CD8-positive, alpha-beta memory T cell (primary cell): ENCODE measurements at regions not wholly inside any gene's neighbourhood (a gene's known extent, or its start where the extent isn't known, plus 50 kb on each side); places are given as distances from the start of the nearest gene placed in this dataset.

ENCODE experiments used
- CTCF ChIA-PET: fragments of 350-600 bp; sonication (Branson Sonifier 250); formaldehyde crosslinking; loops from one replicate; lab custom pipeline; 2021; ENCODE audit warnings: antibody characterized with exemption; lab: Charles Lee
- POLR2A ChIA-PET: fragments of 350-600 bp; sonication (Branson Sonifier 250); formaldehyde crosslinking; loops from one replicate; lab custom pipeline; 2021; ENCODE audit warnings: antibody characterized with exemption; lab: Charles Lee
- DNase-seq, 5 donors: peaks; one replicate each; pipeline versions ENCODE4 v3.0.0 to v3.0.0-alpha.2; 2020 to 2022; ENCODE audit warnings: mixed read lengths in 1 of 5
- H3K27ac ChIP-seq: one replicate; pipeline ENCODE4 v1.7.0; 2013; ENCODE audit warnings: low read depth, mild to moderate bottlenecking, low read length, moderate library complexity
- H3K27me3 ChIP-seq: 2 replicates; pipeline ENCODE4 v1.7.0; 2013; ENCODE audit warnings: low read length, mild to moderate bottlenecking; ENCODE audit not compliant: insufficient read depth, poor library complexity, severe bottlenecking
- H3K36me3 ChIP-seq: 2 replicates; pipeline ENCODE4 v1.7.0; 2013; ENCODE audit warnings: mild to moderate bottlenecking, low read length, moderate library complexity; ENCODE audit not compliant: insufficient read depth
- H3K4me1 ChIP-seq: 2 replicates; pipeline ENCODE4 v1.7.0; 2013; ENCODE audit warnings: mild to moderate bottlenecking, low read length, moderate library complexity; ENCODE audit not compliant: insufficient read depth
- H3K4me3 ChIP-seq: 2 replicates; pipeline ENCODE4 v1.7.0; 2013; ENCODE audit warnings: mild to moderate bottlenecking, low read length
- H3K9me3 ChIP-seq: 2 replicates; pipeline ENCODE4 v1.7.0; 2013; ENCODE audit warnings: mild to moderate bottlenecking, low read length
- H3K27ac Mint-ChIP-seq, 8 donors: one replicate each; pipeline ENCODE4 v1.8.0; 2020 to 2021; ENCODE audit warnings: mixed read lengths in 8 of 8, mild to moderate bottlenecking in 6 of 8, inconsistent platforms in 3 of 8, moderate library complexity in 3 of 8
- H3K27me3 Mint-ChIP-seq, 2 donors: one replicate each; pipeline ENCODE4 v1.8.0; 2020 to 2021; ENCODE audit warnings: mixed read lengths in 2 of 2, mild to moderate bottlenecking in 1 of 2, moderate library complexity in 1 of 2
- H3K36me3 Mint-ChIP-seq, 3 donors: one replicate each; pipeline ENCODE4 v1.8.0; 2020 to 2021; ENCODE audit warnings: mixed read lengths in 3 of 3, inconsistent platforms in 1 of 3, mild to moderate bottlenecking in 1 of 3
- H3K4me1 Mint-ChIP-seq, 3 donors: one replicate each; pipeline ENCODE4 v1.8.0; 2020 to 2021; ENCODE audit warnings: mixed read lengths in 3 of 3, inconsistent platforms in 1 of 3, mild to moderate bottlenecking in 1 of 3
- H3K4me3 Mint-ChIP-seq, 7 donors: one replicate each; pipeline ENCODE4 v1.8.0; 2020 to 2021; ENCODE audit warnings: mixed read lengths in 7 of 7, mild to moderate bottlenecking in 6 of 7, moderate library complexity in 4 of 7, inconsistent platforms in 2 of 7
- H3K9me3 Mint-ChIP-seq, 5 donors: one replicate each; pipeline ENCODE4 v1.8.0; 2020 to 2022; ENCODE audit warnings: mixed read lengths in 5 of 5, mild to moderate bottlenecking in 3 of 5, moderate library complexity in 2 of 5, inconsistent platforms in 1 of 5

GRCh38 chr5:163968651-163969050, 463.2 kb downstream of the MAT2B start:
- Mint-ChIP-seq H3K4me1 (no peaks in the 10 kb centered on the region), H3K27me3 (no peaks in the 10 kb centered on the region), H3K9me3 (peaks cover 0 to 15% (median 4%) of the 10 kb centered on the region in 5 donors), H3K4me3 (no peak overlapping the region), H3K36me3 (no peaks in the 10 kb centered on the region), H3K27ac (no peak overlapping the region)
- Histone ChIP-seq H3K4me1 (no peaks in the 10 kb centered on the region), H3K9me3 (no peaks in the 10 kb centered on the region), H3K4me3 (no peak overlapping the region), H3K27me3 (no peaks in the 10 kb centered on the region), H3K27ac (no peak overlapping the region), H3K36me3 (no peaks in the 10 kb centered on the region)
- DNase-seq, result no peak
- ChIA-PET POLR2A (no interaction called here), CTCF (no interaction called here)

- Histone ChIP-seq H3K4me3 (no peak overlapping the region), H3K9me3 (no peaks in the 10 kb centered on the region), H3K4me1 (no peaks in the 10 kb centered on the region), H3K36me3 (no peaks in the 10 kb centered on the region), H3K27ac (no peak overlapping the region), H3K27me3 (no peaks in the 10 kb centered on the region)
- ChIA-PET CTCF (no interaction called here), POLR2A (no interaction called here)
- Mint-ChIP-seq H3K36me3 (peaks cover 0 to 2% (median 0%) of the 10 kb centered on the region in 3 donors), H3K27me3 (no peaks in the 10 kb centered on the region), H3K4me3 (no peak overlapping the region), H3K4me1 (no peaks in the 10 kb centered on the region), H3K9me3 (peaks cover 2 to 34% (median 6%) of the 10 kb centered on the region in 5 donors), H3K27ac (no peak overlapping the region)
- DNase-seq, result no peak
Measured at GRCh38 chr5:163976696-163977095, 471.3 kb downstream of the MAT2B start.

GRCh38 chr5:163978897-163979296, 473.5 kb downstream of the MAT2B start:
- no peak overlapping the region for H3K27ac ChIP-seq
- no peaks in the 10 kb centered on the region for H3K36me3 ChIP-seq
- H3K9me3 ChIP-seq, result no peaks in the 10 kb centered on the region
- no peak overlapping the region for H3K4me3 Mint-ChIP-seq
- H3K36me3 Mint-ChIP-seq, result peaks cover 0 to 2% (median 0%) of the 10 kb centered on the region in 3 donors
- DNase-seq, result no peak
- POLR2A ChIA-PET, result no interaction called here
- H3K27ac Mint-ChIP-seq, result no peak overlapping the region
- peaks cover 0 to 33% (median 3%) of the 10 kb centered on the region in 5 donors for H3K9me3 Mint-ChIP-seq
- no peaks in the 10 kb centered on the region for H3K27me3 Mint-ChIP-seq
- H3K4me1 Mint-ChIP-seq, result no peaks in the 10 kb centered on the region
- no peak overlapping the region for H3K4me3 ChIP-seq
- CTCF ChIA-PET, result no interaction called here
- no peaks in the 10 kb centered on the region for H3K4me1 ChIP-seq
- no peaks in the 10 kb centered on the region for H3K27me3 ChIP-seq

GRCh38 chr5:163988566-163988965, 483.1 kb downstream of the MAT2B start:
- H3K9me3 ChIP-seq, result no peaks in the 10 kb centered on the region
- POLR2A ChIA-PET, result no interaction called here
- H3K27ac Mint-ChIP-seq, result no peak overlapping the region
- no peak overlapping the region for H3K4me3 Mint-ChIP-seq
- CTCF ChIA-PET, result no interaction called here
- DNase-seq, result no peak
- H3K27me3 ChIP-seq, result no peaks in the 10 kb centered on the region
- H3K27me3 Mint-ChIP-seq, result no peaks in the 10 kb centered on the region
- H3K4me1 ChIP-seq, result no peaks in the 10 kb centered on the region
- H3K36me3 ChIP-seq, result no peaks in the 10 kb centered on the region
- H3K9me3 Mint-ChIP-seq, result peaks cover 0 to 13% (median 4%) of the 10 kb centered on the region in 5 donors
- no peak overlapping the region for H3K4me3 ChIP-seq
- H3K4me1 Mint-ChIP-seq, result no peaks in the 10 kb centered on the region
- H3K36me3 Mint-ChIP-seq, result no peaks in the 10 kb centered on the region
- no peak overlapping the region for H3K27ac ChIP-seq

GRCh38 chr5:163993126-163993525, 487.7 kb downstream of the MAT2B start:
- Histone ChIP-seq H3K9me3 (no peaks in the 10 kb centered on the region), H3K36me3 (no peaks in the 10 kb centered on the region), H3K4me3 (no peak overlapping the region), H3K4me1 (no peaks in the 10 kb centered on the region), H3K27ac (no peak overlapping the region), H3K27me3 (no peaks in the 10 kb centered on the region)
- Mint-ChIP-seq H3K4me1 (no peaks in the 10 kb centered on the region), H3K4me3 (no peak overlapping the region), H3K36me3 (no peaks in the 10 kb centered on the region), H3K9me3 (peaks cover 0 to 19% (median 4%) of the 10 kb centered on the region in 5 donors), H3K27me3 (no peaks in the 10 kb centered on the region), H3K27ac (no peak overlapping the region)
- CTCF ChIA-PET, result no interaction called here
- no peak for DNase-seq
- POLR2A ChIA-PET, result no interaction called here

- ChIA-PET POLR2A (no interaction called here), CTCF (no interaction called here)
- Histone ChIP-seq H3K27me3 (no peaks in the 10 kb centered on the region), H3K4me3 (no peak overlapping the region), H3K4me1 (no peaks in the 10 kb centered on the region), H3K9me3 (no peaks in the 10 kb centered on the region), H3K27ac (no peak overlapping the region), H3K36me3 (no peaks in the 10 kb centered on the region)
- Mint-ChIP-seq H3K27me3 (no peaks in the 10 kb centered on the region), H3K27ac (no peak overlapping the region), H3K4me3 (no peak overlapping the region), H3K4me1 (no peaks in the 10 kb centered on the region), H3K9me3 (peaks cover 0 to 19% (median 4%) of the 10 kb centered on the region in 5 donors), H3K36me3 (no peaks in the 10 kb centered on the region)
- DNase-seq, result no peak
Measured at GRCh38 chr5:163995206-163995605, 489.8 kb downstream of the MAT2B start.

GRCh38 chr5:163997965-163998364, 492.5 kb downstream of the MAT2B start:
- Histone ChIP-seq H3K4me3 (no peak overlapping the region), H3K27ac (no peak overlapping the region), H3K36me3 (no peaks in the 10 kb centered on the region), H3K9me3 (no peaks in the 10 kb centered on the region), H3K27me3 (no peaks in the 10 kb centered on the region), H3K4me1 (no peaks in the 10 kb centered on the region)
- Mint-ChIP-seq H3K36me3 (no peaks in the 10 kb centered on the region), H3K4me3 (no peak overlapping the region), H3K9me3 (peaks cover 0 to 17% (median 4%) of the 10 kb centered on the region in 5 donors), H3K27ac (no peak overlapping the region), H3K4me1 (no peaks in the 10 kb centered on the region), H3K27me3 (no peaks in the 10 kb centered on the region)
- DNase-seq, result no peak
- ChIA-PET POLR2A (no interaction called here), CTCF (no interaction called here)

GRCh38 chr5:164000241-164000640, 494.8 kb downstream of the MAT2B start:
- Mint-ChIP-seq H3K27me3 (peaks cover 0 to 1% of the 10 kb centered on the region in 2 donors), H3K9me3 (peaks cover 0 to 20% (median 4%) of the 10 kb centered on the region in 5 donors)
- no peak for DNase-seq

GRCh38 chr5:164000819-164001218, 495.4 kb downstream of the MAT2B start:
- no peaks in the 10 kb centered on the region for H3K9me3 ChIP-seq
- no peak overlapping the region for H3K4me3 Mint-ChIP-seq
- POLR2A ChIA-PET, result no interaction called here
- H3K27ac Mint-ChIP-seq, result no peak overlapping the region
- no peak overlapping the region for H3K4me3 ChIP-seq
- no peak overlapping the region for H3K27ac ChIP-seq
- no peaks in the 10 kb centered on the region for H3K36me3 ChIP-seq
- no peaks in the 10 kb centered on the region for H3K27me3 ChIP-seq
- H3K4me1 ChIP-seq, result no peaks in the 10 kb centered on the region
- peaks cover 0 to 1% of the 10 kb centered on the region in 2 donors for H3K27me3 Mint-ChIP-seq
- no peak for DNase-seq
- CTCF ChIA-PET, result no interaction called here
- no peaks in the 10 kb centered on the region for H3K36me3 Mint-ChIP-seq
- H3K4me1 Mint-ChIP-seq, result no peaks in the 10 kb centered on the region
- peaks cover 0 to 16% (median 4%) of the 10 kb centered on the region in 5 donors for H3K9me3 Mint-ChIP-seq

More at GRCh38 chr5:164000241-164000640, 494.8 kb downstream of the MAT2B start:
- no peaks in the 10 kb centered on the region for H3K4me1 ChIP-seq
- H3K27me3 ChIP-seq, result no peaks in the 10 kb centered on the region
- no peak overlapping the region for H3K4me3 Mint-ChIP-seq
- H3K27ac Mint-ChIP-seq, result no peak overlapping the region
- POLR2A ChIA-PET, result no interaction called here
- no peak overlapping the region for H3K27ac ChIP-seq
- CTCF ChIA-PET, result no interaction called here
- no peaks in the 10 kb centered on the region for H3K36me3 Mint-ChIP-seq
- no peak overlapping the region for H3K4me3 ChIP-seq
- H3K9me3 ChIP-seq, result no peaks in the 10 kb centered on the region
- no peaks in the 10 kb centered on the region for H3K4me1 Mint-ChIP-seq
- H3K36me3 ChIP-seq, result no peaks in the 10 kb centered on the region
